ENCODE measurements at regions not wholly inside any gene's neighbourhood (a gene's known extent, or its start where the extent isn't known, plus 50 kb on each side); places are given as distances from the start of the nearest gene placed in this dataset.

GRCh38 chr10:8731121-8732095 lies 676.9 kb downstream of the GATA3 start:
- 53 to 73% methylated on average over 18 of the region's 18 CpGs for WGBS, 2 donors
- H3K9me3 ChIP-seq = no peaks in the 10 kb centered on the region

GRCh38 chr10:8738987-8739386 lies 684.5 kb downstream of the GATA3 start:
- TF ChIP-seq, protein P1, sequence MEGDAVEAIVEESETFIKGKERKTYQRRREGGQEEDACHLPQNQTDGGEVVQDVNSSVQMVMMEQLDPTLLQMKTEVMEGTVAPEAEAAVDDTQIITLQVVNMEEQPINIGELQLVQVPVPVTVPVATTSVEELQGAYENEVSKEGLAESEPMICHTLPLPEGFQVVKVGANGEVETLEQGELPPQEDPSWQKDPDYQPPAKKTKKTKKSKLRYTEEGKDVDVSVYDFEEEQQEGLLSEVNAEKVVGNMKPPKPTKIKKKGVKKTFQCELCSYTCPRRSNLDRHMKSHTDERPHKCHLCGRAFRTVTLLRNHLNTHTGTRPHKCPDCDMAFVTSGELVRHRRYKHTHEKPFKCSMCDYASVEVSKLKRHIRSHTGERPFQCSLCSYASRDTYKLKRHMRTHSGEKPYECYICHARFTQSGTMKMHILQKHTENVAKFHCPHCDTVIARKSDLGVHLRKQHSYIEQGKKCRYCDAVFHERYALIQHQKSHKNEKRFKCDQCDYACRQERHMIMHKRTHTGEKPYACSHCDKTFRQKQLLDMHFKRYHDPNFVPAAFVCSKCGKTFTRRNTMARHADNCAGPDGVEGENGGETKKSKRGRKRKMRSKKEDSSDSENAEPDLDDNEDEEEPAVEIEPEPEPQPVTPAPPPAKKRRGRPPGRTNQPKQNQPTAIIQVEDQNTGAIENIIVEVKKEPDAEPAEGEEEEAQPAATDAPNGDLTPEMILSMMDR (IDR thresholded peaks at IDR 0.05) = no peak
- TF ChIP-seq POLR2AphosphoS5 (IDR thresholded peaks at IDR 0.05) = no peak
- TF ChIP-seq EP300 (IDR thresholded peaks at IDR 0.05) = no peak
- no peak for TF ChIP-seq POLR2A (IDR thresholded peaks at IDR 0.05)
- Histone ChIP-seq H3K27me3 (no peaks in the 10 kb centered on the region), H3K4me3 (no peak overlapping the region), H3K9me3 (no peaks in the 10 kb centered on the region), H3K4me1 (no peaks in the 10 kb centered on the region), H3K27ac (no peak overlapping the region), H3K36me3 (no peaks in the 10 kb centered on the region)
- intact Hi-C loops (cut with DNase I) = no loop called here
- DNase-seq = no peak
- WGBS, 2 donors = 49 to 61% methylated on average over 3 of the region's 3 CpGs

More at GRCh38 chr10:8731121-8732095, 676.9 kb downstream of the GATA3 start:
- Histone ChIP-seq H3K27me3 (no peaks in the 10 kb centered on the region), H3K4me1 (no peaks in the 10 kb centered on the region), H3K36me3 (no peaks in the 10 kb centered on the region), H3K27ac (no peak overlapping the region), H3K4me3 (no peak overlapping the region)
- DNase-seq = no peak
- intact Hi-C loops (cut with DNase I) = no loop called here
- no peak for TF ChIP-seq POLR2A (IDR thresholded peaks at IDR 0.05)
- TF ChIP-seq, protein P1 (IDR thresholded peaks at IDR 0.05) = no peak

GRCh38 chr10:8752146-8752843 lies 697.8 kb downstream of the GATA3 start:
- Histone ChIP-seq H3K36me3 (no peaks in the 10 kb centered on the region), H3K4me3 (no peak overlapping the region), H3K27me3 (no peaks in the 10 kb centered on the region), H3K4me1 (no peaks in the 10 kb centered on the region), H3K27ac (no peak overlapping the region), H3K9me3 (no peaks in the 10 kb centered on the region)
- no peak for TF ChIP-seq POLR2A (IDR thresholded peaks at IDR 0.05)
- TF ChIP-seq EP300 (IDR thresholded peaks at IDR 0.05) = no peak
- TF ChIP-seq, protein P1 (IDR thresholded peaks at IDR 0.05) = no peak
- no peak for TF ChIP-seq POLR2AphosphoS5 (IDR thresholded peaks at IDR 0.05)
- DNase-seq = no peak
- intact Hi-C loops (cut with DNase I) = no loop called here
- 60 to 80% methylated on average over 7 of the region's 7 CpGs for WGBS, 2 donors

GRCh38 chr10:8758029-8758428 lies 703.5 kb downstream of the GATA3 start:
- TF ChIP-seq, protein P1 (IDR thresholded peaks at IDR 0.05) = no peak
- TF ChIP-seq POLR2A (IDR thresholded peaks at IDR 0.05) (no peak), EP300 (IDR thresholded peaks at IDR 0.05) (no peak), POLR2AphosphoS5 (IDR thresholded peaks at IDR 0.05) (no peak)
- no peak overlapping the region for H3K27ac ChIP-seq
- intact Hi-C loops (cut with DNase I) = no loop called here

More at GRCh38 chr10:8758029-8758428, 703.5 kb downstream of the GATA3 start:
- no peaks in the 10 kb centered on the region for H3K4me1 ChIP-seq
- DNase-seq = no peak
- no peaks in the 10 kb centered on the region for H3K27me3 ChIP-seq
- H3K4me3 ChIP-seq = no peak overlapping the region
- no peaks in the 10 kb centered on the region for H3K9me3 ChIP-seq
- no peaks in the 10 kb centered on the region for H3K36me3 ChIP-seq
- WGBS, 2 donors = 33 to 52% methylated on average over 4 of the region's 4 CpGs
